ENCODE measurements at regions not wholly inside any gene's neighbourhood (a gene's known extent, or its start where the extent isn't known, plus 50 kb on each side); places are given as distances from the start of the nearest gene placed in this dataset.

GRCh38 chr18:2360861-2361260, 210.4 kb downstream of the METTL4 start:
- Histone ChIP-seq H2AFZ (ENCODE audit: low read length) (no peak overlapping the region), H3K4me2 (ENCODE audit: insufficient read depth, low read length) (no peak overlapping the region), H3K4me3 (ENCODE audit: insufficient read depth, low read length) (no peak overlapping the region), H3K27ac (ENCODE audit: low read depth, low read length) (no peak overlapping the region), H3K9me3 (ENCODE audit: low read depth, low read length) (no peaks in the 10 kb centered on the region), H3K79me2 (ENCODE audit: insufficient read depth, low read length) (no peaks in the 10 kb centered on the region), H3K27me3 (ENCODE audit: insufficient read depth, low read length) (no peaks in the 10 kb centered on the region), H3K36me3 (ENCODE audit: insufficient read depth, low read length) (no peaks in the 10 kb centered on the region), H3K4me1 (ENCODE audit: insufficient read depth, low read length) (no peaks in the 10 kb centered on the region), H4K20me1 (ENCODE audit: insufficient read depth, low read length) (no peaks in the 10 kb centered on the region)
- no peak for TF ChIP-seq CTCF (IDR thresholded peaks at IDR 0.05; ENCODE audit: extremely low read depth, low read depth, low read length)
- no peak for DNase-seq (ENCODE audit: insufficient read length, low spot score, missing footprints)

- Histone ChIP-seq H3K79me2 (ENCODE audit: insufficient read depth, low read length) (no peaks in the 10 kb centered on the region), H3K4me1 (ENCODE audit: insufficient read depth, low read length) (no peaks in the 10 kb centered on the region), H3K4me2 (ENCODE audit: insufficient read depth, low read length) (no peak overlapping the region), H3K36me3 (ENCODE audit: insufficient read depth, low read length) (no peaks in the 10 kb centered on the region), H3K4me3 (ENCODE audit: insufficient read depth, low read length) (no peak overlapping the region), H4K20me1 (ENCODE audit: insufficient read depth, low read length) (no peaks in the 10 kb centered on the region), H2AFZ (ENCODE audit: low read length) (no peak overlapping the region), H3K9me3 (ENCODE audit: low read depth, low read length) (no peaks in the 10 kb centered on the region), H3K27ac (ENCODE audit: low read depth, low read length) (no peak overlapping the region), H3K27me3 (ENCODE audit: insufficient read depth, low read length) (no peaks in the 10 kb centered on the region)
- DNase-seq (ENCODE audit: insufficient read length, low spot score, missing footprints): no peak
- TF ChIP-seq CTCF (IDR thresholded peaks at IDR 0.05; ENCODE audit: extremely low read depth, low read depth, low read length): no peak
Observed at GRCh38 chr18:2368102-2368501, 203.2 kb downstream of the METTL4 start.

GRCh38 chr18:2376707-2377106, 194.6 kb downstream of the METTL4 start:
- H3K36me3 ChIP-seq (ENCODE audit: insufficient read depth, low read length): no peaks in the 10 kb centered on the region
- H4K20me1 ChIP-seq (ENCODE audit: insufficient read depth, low read length): no peaks in the 10 kb centered on the region
- no peak overlapping the region for H3K27ac ChIP-seq (ENCODE audit: low read depth, low read length)
- no peak for TF ChIP-seq CTCF (IDR thresholded peaks at IDR 0.05; ENCODE audit: extremely low read depth, low read depth, low read length)
- H3K4me2 ChIP-seq (ENCODE audit: insufficient read depth, low read length): no peak overlapping the region
- no peaks in the 10 kb centered on the region for H3K9me3 ChIP-seq (ENCODE audit: low read depth, low read length)
- no peak for DNase-seq (ENCODE audit: insufficient read length, low spot score, missing footprints)
- H2AFZ ChIP-seq (ENCODE audit: low read length): no peak overlapping the region
- no peak overlapping the region for H3K4me3 ChIP-seq (ENCODE audit: insufficient read depth, low read length)
- H3K79me2 ChIP-seq (ENCODE audit: insufficient read depth, low read length): no peaks in the 10 kb centered on the region
- no peaks in the 10 kb centered on the region for H3K4me1 ChIP-seq (ENCODE audit: insufficient read depth, low read length)
- no peaks in the 10 kb centered on the region for H3K27me3 ChIP-seq (ENCODE audit: insufficient read depth, low read length)

GRCh38 chr18:2380101-2380500, 191.2 kb downstream of the METTL4 start:
- no peak for DNase-seq (ENCODE audit: insufficient read length, low spot score, missing footprints)
- Histone ChIP-seq H3K79me2 (ENCODE audit: insufficient read depth, low read length) (no peaks in the 10 kb centered on the region), H3K9me3 (ENCODE audit: low read depth, low read length) (no peaks in the 10 kb centered on the region), H3K27ac (ENCODE audit: low read depth, low read length) (no peak overlapping the region), H2AFZ (ENCODE audit: low read length) (no peak overlapping the region), H3K36me3 (ENCODE audit: insufficient read depth, low read length) (no peaks in the 10 kb centered on the region), H3K4me1 (ENCODE audit: insufficient read depth, low read length) (no peaks in the 10 kb centered on the region), H4K20me1 (ENCODE audit: insufficient read depth, low read length) (no peaks in the 10 kb centered on the region), H3K27me3 (ENCODE audit: insufficient read depth, low read length) (no peaks in the 10 kb centered on the region), H3K4me2 (ENCODE audit: insufficient read depth, low read length) (no peak overlapping the region), H3K4me3 (ENCODE audit: insufficient read depth, low read length) (no peak overlapping the region)
- no peak for TF ChIP-seq CTCF (IDR thresholded peaks at IDR 0.05; ENCODE audit: extremely low read depth, low read depth, low read length)

All from osteoblast (primary cell).